IMR-90 (cell line): ENCODE measurements at regions not wholly inside any gene's neighbourhood (a gene's known extent, or its start where the extent isn't known, plus 50 kb on each side); places are given as distances from the start of the nearest gene placed in this dataset.

Source experiments
- ATAC-seq: fragments of 200-7000 bp; cut with Tn5 transposase; 2 replicates; pipeline ENCODE4 v1.9.1; 2020; ENCODE audit warnings: low read depth, mild to moderate bottlenecking, moderate library complexity
- BruUV-seq: library from RNA; stranded (reverse); fragments of 400-500 nt; replicated peaks from 2 replicates; lab custom pipeline; 2021; lab: Mats Ljungman, UMichigan
- CTCF ChIA-PET: fragments of 300-600 bp; formaldehyde crosslinking; extraction: SDS; loops from one replicate; lab custom pipeline; 2021; ENCODE audit warnings: antibody characterized with exemption; lab: Yijun Ruan, JAX
- POLR2A ChIA-PET: fragments of 300-600 bp; sonication (Branson Sonifier 250); formaldehyde crosslinking; loops from one replicate; lab custom pipeline; 2022; ENCODE audit warnings: antibody characterized with exemption; ENCODE audit not compliant: unreplicated experiment; lab: Charles Lee
- DNase-seq: peaks from one replicate; pipeline ENCODE4 v3.0.0; 2013
- H2AFZ ChIP-seq: replicated peaks from 2 replicates; pipeline ENCODE3; 2013; ENCODE audit warnings: low read length, mild to moderate bottlenecking; ENCODE audit not compliant: poor library complexity
- H2AK5ac ChIP-seq: 2 replicates; pipeline ENCODE4 v1.6.1; 2013; ENCODE audit warnings: low read depth, low read length, inconsistent platforms
- H2AK9ac ChIP-seq: replicated peaks from 2 replicates; pipeline ENCODE3; 2013; ENCODE audit warnings: mild to moderate bottlenecking, low read depth, low read length, moderate library complexity; ENCODE audit not compliant: poor library complexity
- H2BK120ac ChIP-seq: 2 replicates; pipeline ENCODE4 v1.6.1; 2013; ENCODE audit warnings: low read depth, low read length, inconsistent platforms
- H2BK15ac ChIP-seq: 3 replicates; pipeline ENCODE4 v1.6.1; 2013; ENCODE audit warnings: low read depth, low read length, inconsistent platforms
- H2BK20ac ChIP-seq: 2 replicates; pipeline ENCODE4 v1.6.1; 2013; ENCODE audit warnings: low read depth, mild to moderate bottlenecking, inconsistent platforms, low read length, moderate library complexity
- H2BK5ac ChIP-seq: 2 replicates; pipeline ENCODE4 v1.6.1; 2013; ENCODE audit warnings: mild to moderate bottlenecking, low read depth, low read length, inconsistent platforms; ENCODE audit not compliant: poor library complexity, severe bottlenecking
- H3K14ac ChIP-seq: replicated peaks from 2 replicates; pipeline ENCODE4 v1.6.1; 2013; ENCODE audit warnings: low read depth, low read length, inconsistent platforms
- H3K18ac ChIP-seq: 2 replicates; pipeline ENCODE4 v1.6.1; 2013; ENCODE audit warnings: low read depth, low read length, control low read depth
- H3K23ac ChIP-seq: 2 replicates; pipeline ENCODE4 v1.6.1; 2013; ENCODE audit warnings: low read depth, low read length, inconsistent platforms
- H3K27ac ChIP-seq: 2 replicates; pipeline ENCODE4 v1.5.1; 2013; ENCODE audit warnings: mild to moderate bottlenecking, control low read depth, low read length; ENCODE audit not compliant: insufficient read depth
- H3K27me3 ChIP-seq: 2 replicates; pipeline ENCODE4 v1.6.1; 2013; ENCODE audit warnings: low read length; ENCODE audit not compliant: control insufficient read depth, insufficient read depth
- H3K36me3 ChIP-seq: 2 replicates; pipeline ENCODE4 v1.6.1; 2013; ENCODE audit warnings: low read length, mixed read lengths; ENCODE audit not compliant: control insufficient read depth, insufficient read depth
- H3K4ac ChIP-seq: 2 replicates; pipeline ENCODE4 v1.6.1; 2013; ENCODE audit warnings: low read depth, low read length, inconsistent platforms
- H3K4me1 ChIP-seq: 2 replicates; pipeline ENCODE4 v1.6.1; 2013; ENCODE audit warnings: low read length, mixed read lengths; ENCODE audit not compliant: control insufficient read depth, insufficient read depth
- H3K4me2 ChIP-seq: 2 replicates; pipeline ENCODE4 v1.6.1; 2013; ENCODE audit warnings: low read depth, mild to moderate bottlenecking, control low read depth, low read length, moderate library complexity
- H3K4me3 ChIP-seq: 2 replicates; pipeline ENCODE4 v1.5.1; 2013; ENCODE audit warnings: low read depth, mild to moderate bottlenecking, control low read depth, low read length, moderate library complexity; ENCODE audit not compliant: insufficient read depth
- H3K56ac ChIP-seq: 2 replicates; pipeline ENCODE4 v1.6.1; 2013; ENCODE audit warnings: low read length, inconsistent platforms; ENCODE audit not compliant: insufficient read depth; ENCODE audit errors: extremely low read depth
- H3K79me1 ChIP-seq, 2 experiments: 2 replicates each; pipeline ENCODE4 v1.6.1; 2013; ENCODE audit warnings: low read length in 2 of 2, inconsistent platforms in 1 of 2, low read depth in 1 of 2
- H3K9ac ChIP-seq: 2 replicates; pipeline ENCODE4 v1.6.1; 2013; ENCODE audit warnings: low read depth, low read length, control low read depth
- H3K9me1 ChIP-seq: 2 replicates; pipeline ENCODE4 v1.6.1; 2013; ENCODE audit warnings: low read length, inconsistent platforms; ENCODE audit not compliant: insufficient read depth
- H3K9me3 ChIP-seq: 2 replicates; pipeline ENCODE4 v1.6.1; 2013; ENCODE audit warnings: low read length; ENCODE audit not compliant: control insufficient read depth, insufficient read depth
- H4K20me1 ChIP-seq: 2 replicates; pipeline ENCODE4 v1.6.1; 2013; ENCODE audit warnings: low read length, inconsistent platforms; ENCODE audit not compliant: insufficient read depth
- H4K5ac ChIP-seq: 2 replicates; pipeline ENCODE4 v1.6.1; 2013; ENCODE audit warnings: mild to moderate bottlenecking, low read depth, low read length, control low read depth
- H4K8ac ChIP-seq, 2 experiments: 2 replicates each; pipeline ENCODE4 v1.6.1; 2013; ENCODE audit warnings: low read depth in 2 of 2, low read length in 2 of 2, control low read depth in 1 of 2, inconsistent platforms in 1 of 2
- H4K91ac ChIP-seq: 2 replicates; pipeline ENCODE4 v1.6.1; 2013; ENCODE audit warnings: low read depth, low read length, inconsistent platforms; ENCODE audit not compliant: insufficient read depth
- CEBPB ChIP-seq: IDR thresholded peaks from 2 replicates; pipeline ENCODE4 v1.6.1; 2012; ENCODE audit warnings: low read depth, low read length, improper control_type of control experiment
- CHD1 ChIP-seq: IDR thresholded peaks from 2 replicates; pipeline ENCODE4 v1.6.1; 2012; ENCODE audit warnings: low read depth, low read length, improper control_type of control experiment
- ELK1 ChIP-seq: fragments of 150-350 bp; IDR thresholded peaks from 2 replicates; pipeline ENCODE4 v1.6.1; 2016; ENCODE audit warnings: low read depth, mild to moderate bottlenecking, low read length, moderate library complexity, borderline replicate concordance
- FOS ChIP-seq: fragments of 150-350 bp; IDR thresholded peaks from 2 replicates; pipeline ENCODE4 v1.6.1; 2016; ENCODE audit warnings: low read depth, low read length
- MAZ ChIP-seq: IDR thresholded peaks from 2 replicates; pipeline ENCODE4 v1.6.1; 2012; ENCODE audit warnings: low read depth, mild to moderate bottlenecking, low read length, improper control_type of control experiment, moderate library complexity, borderline replicate concordance
- POLR2A ChIP-seq: IDR thresholded peaks from 2 replicates; pipeline ENCODE4 v1.6.1; 2012; ENCODE audit warnings: mild to moderate bottlenecking, low read depth, low read length
- RCOR1 ChIP-seq: IDR thresholded peaks from 2 replicates; pipeline ENCODE4 v1.6.1; 2012; ENCODE audit warnings: mild to moderate bottlenecking, low read length, improper control_type of control experiment; ENCODE audit not compliant: insufficient replicate concordance
- SMC3 ChIP-seq: fragments of 150-350 bp; IDR thresholded peaks from 2 replicates; pipeline ENCODE4 v1.6.1; 2016; ENCODE audit warnings: low read depth, mild to moderate bottlenecking, antibody characterized with exemption, low read length, moderate library complexity
- WGBS, 2 experiments: methylation state at CpG; one replicate each; pipeline versions ENCODE4 v1.1.5 to v1.1.7; 2013; ENCODE audit warnings: missing lambda C conversion rate in 2 of 2; ENCODE audit not compliant: insufficient read length in 1 of 2; ENCODE audit errors: extremely low coverage in 2 of 2; 5-methylcytosine and 5-hydroxymethylcytosine counted together
- dilution Hi-C: fragments of 300-500 bp; cut with HindIII; formaldehyde crosslinking; loops from one replicate; pipeline ENCODE4 v1.14.3; 2018; ENCODE audit warnings: low sequenced_read_pairs; ENCODE audit not compliant: unreplicated experiment
- in situ Hi-C: fragments of 300-500 bp; cut with MboI; formaldehyde crosslinking; loops from 3 replicates; pipeline ENCODE4 v1.14.3; 2019; ENCODE audit warnings: low sequenced_read_pairs, inconsistent platforms, mixed read lengths
- intact Hi-C: fragments of 100-400 bp; cut with micrococcal nuclease; formaldehyde crosslinking; loops from 2 replicates; pipeline ENCODE4 v1.10.0; 2022

GRCh38 chr1:196121181-196121580 lies 487.1 kb downstream of the KCNT2 start:
- H3K9me3 ChIP-seq: no peaks in the 10 kb centered on the region
- in situ Hi-C loops: no loop called here
- intact Hi-C loops: no loop called here
- dilution Hi-C loops: no loop called here
- CTCF ChIA-PET: interaction anchor here (0.6 kb wide), 1 partner anchor 287 kb away, joined by 3 read pairs; no protein-coding TSS in a partner anchor
- ATAC-seq (no peak), DNase-seq (no peak)
- no peak overlapping the region for H4K5ac ChIP-seq
- POLR2A ChIA-PET: no interaction called here
- no peak overlapping the region for H3K4me2 ChIP-seq
- no peak overlapping the region for H3K56ac ChIP-seq
- H3K18ac ChIP-seq: no peak overlapping the region
- H2BK20ac ChIP-seq: no peak overlapping the region
- H4K91ac ChIP-seq: no peak overlapping the region
- H3K9ac ChIP-seq: no peak overlapping the region
- no peak overlapping the region for H3K4ac ChIP-seq
- BruUV-seq: no TSS peak
- H3K14ac ChIP-seq: no peak overlapping the region
- no peak overlapping the region for H2AFZ ChIP-seq
- H3K36me3 ChIP-seq: no peaks in the 10 kb centered on the region
- H2AK5ac ChIP-seq: no peak overlapping the region
- TF ChIP-seq ELK1: no peak
- no peak for TF ChIP-seq SMC3
- no peak for TF ChIP-seq MAZ
- TF ChIP-seq FOS: no peak
- TF ChIP-seq CHD1: no peak
- TF ChIP-seq CEBPB: no peak
- TF ChIP-seq POLR2A: no peak
- TF ChIP-seq RCOR1: no peak
- H3K4me1 ChIP-seq: no peaks in the 10 kb centered on the region
- no peak overlapping the region for H2BK15ac ChIP-seq
- no peak overlapping the region for H3K27ac ChIP-seq
- no peaks in the 10 kb centered on the region for H4K20me1 ChIP-seq
- H2BK5ac ChIP-seq: no peak overlapping the region
- WGBS, 2 experiments: no CpG with 5 or more reads among the region's 2 CpGs
- H3K9me1 ChIP-seq: no peaks in the 10 kb centered on the region
- no peak overlapping the region for H3K23ac ChIP-seq
- no peak overlapping the region for H3K4me3 ChIP-seq
- H3K27me3 ChIP-seq: no peaks in the 10 kb centered on the region
- H2BK120ac ChIP-seq: no peak overlapping the region
- no peak overlapping the region for H4K8ac ChIP-seq
- no peaks in the 10 kb centered on the region for H3K79me1 ChIP-seq
- H2AK9ac ChIP-seq: no peak overlapping the region
